ENCODE measurements at regions not wholly inside any gene's neighbourhood (a gene's known extent, or its start where the extent isn't known, plus 50 kb on each side); places are given as distances from the start of the nearest gene placed in this dataset.

DNA sequence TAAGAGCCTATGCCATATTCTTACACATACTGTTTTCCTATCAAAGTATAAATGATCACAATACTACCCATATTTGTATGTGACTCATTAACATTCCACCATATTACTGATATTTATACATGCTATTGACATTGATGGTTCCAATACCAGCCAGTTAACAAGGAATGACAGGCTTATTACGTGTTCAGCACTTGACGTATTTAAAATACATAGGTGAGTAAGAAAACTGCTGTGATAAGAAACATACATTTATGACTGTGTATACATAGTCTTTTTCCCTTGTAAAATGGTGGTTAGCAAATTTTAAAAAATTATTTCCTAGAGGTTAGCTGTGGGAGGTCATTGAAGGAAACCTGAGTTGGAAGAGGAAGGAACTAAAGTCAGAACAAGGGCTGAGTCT lies 81.1 kb upstream of the NEUROD6 start:
- Histone ChIP-seq H3K4ac (ENCODE audit: low read depth, low read length) (no peak overlapping the region), H3K23me2 (ENCODE audit: insufficient read length, low read depth, low read length, poor library complexity, severe bottlenecking) (no peaks in the 10 kb centered on the region), H3K27me3 (ENCODE audit: insufficient read depth, low read length) (no peaks in the 10 kb centered on the region), H2BK20ac (ENCODE audit: low read depth, low read length, poor library complexity, severe bottlenecking) (no peak overlapping the region), H3K9ac (ENCODE audit: extremely low read depth, insufficient read length, low read length) (no peak overlapping the region), H3K56ac (ENCODE audit: insufficient read length, low read depth, low read length) (no peak overlapping the region), H3K18ac (ENCODE audit: insufficient read length, low read depth, low read length) (no peak overlapping the region), H3K4me1 (ENCODE audit: insufficient read depth, low read length) (no peaks in the 10 kb centered on the region), H3K79me1 (ENCODE audit: insufficient read depth, low read depth, low read length, poor library complexity, severe bottlenecking) (no peaks in the 10 kb centered on the region), H3K79me2 (ENCODE audit: insufficient read depth, low read length) (no peaks in the 10 kb centered on the region), H4K8ac (replicated peaks; ENCODE audit: insufficient read length, low read depth, low read length) (no peak overlapping the region), H4K5ac (ENCODE audit: insufficient read length, low read depth, low read length) (no peak overlapping the region), H2AK5ac (ENCODE audit: insufficient read length, low read length) (no peak overlapping the region), H2BK120ac (ENCODE audit: low read depth, low read length, poor library complexity, severe bottlenecking) (no peak overlapping the region), H3K4me2 (ENCODE audit: insufficient read depth, insufficient read length, low read length) (no peak overlapping the region), H2BK15ac (ENCODE audit: low read depth, low read length) (no peak overlapping the region), H2BK5ac (ENCODE audit: insufficient read length, low read length) (no peak overlapping the region), H4K20me1 (ENCODE audit: control insufficient read depth, insufficient read depth, insufficient read length) (no peaks in the 10 kb centered on the region), H3K14ac (ENCODE audit: insufficient read depth, low read length) (no peak overlapping the region), H4K91ac (ENCODE audit: insufficient read length, low read depth, low read length) (no peak overlapping the region), H3T11ph (ENCODE audit: low read length) (no peak overlapping the region), H3K27ac (ENCODE audit: insufficient read length, low read depth, low read length) (no peak overlapping the region), H3K9me3 (ENCODE audit: control insufficient read depth, low read depth, low read length) (no peaks in the 10 kb centered on the region), H2AFZ (ENCODE audit: low read length) (no peak overlapping the region), H3K23ac (ENCODE audit: insufficient read length, low read depth, low read length) (no peak overlapping the region), H2BK12ac (ENCODE audit: insufficient read length, low read depth, low read length) (no peak overlapping the region)
- no peak overlapping the region for H3K4me3 Mint-ChIP-seq
- DNase-seq, result no peak
- no peaks in the 10 kb centered on the region for H3K9me3 Mint-ChIP-seq
- H3K27me3 Mint-ChIP-seq (ENCODE audit: low read depth), result peaks cover 5% of the 10 kb centered on the region; the same call in 1 of the 2 replicates
- no peak for TF ChIP-seq CTCF (conservative IDR thresholded peaks at IDR 0.05)
- H3K36me3 Mint-ChIP-seq (ENCODE audit: insufficient read depth in 1 of 3, low read depth in 3 of 3), result no peaks in the 10 kb centered on the region
- WGBS (ENCODE audit: extremely low coverage, insufficient read length, low lambda C conversion rate), result no CpG with 5 or more reads among the region's 2 CpGs
- no peak overlapping the region for H3K27ac Mint-ChIP-seq
- H3K4me1 Mint-ChIP-seq, result peaks cover 2 to 11% of the 10 kb centered on the region in 2 experiments; a peak in 2 of 4 replicates
